CD4-positive, alpha-beta T cell (primary cell): ENCODE measurements at regions not wholly inside any gene's neighbourhood (a gene's known extent, or its start where the extent isn't known, plus 50 kb on each side); places are given as distances from the start of the nearest gene placed in this dataset.

Experiments
- ATAC-seq: fragments of 200-7000 bp; cut with Tn5 transposase; one replicate; pipeline ENCODE4 v1.10.0; 2022; ENCODE audit warnings: mild to moderate bottlenecking; ENCODE audit not compliant: poor library complexity
- CTCF ChIA-PET: fragments of 350-600 bp; sonication (Branson Sonifier 250); formaldehyde crosslinking; loops from one replicate; lab custom pipeline; 2021; ENCODE audit warnings: antibody characterized with exemption, inconsistent platforms; lab: Charles Lee
- POLR2A ChIA-PET: fragments of 350-600 bp; sonication (Branson Sonifier 250); formaldehyde crosslinking; loops from one replicate; lab custom pipeline; 2021; ENCODE audit warnings: antibody characterized with exemption, inconsistent platforms; lab: Charles Lee
- DNase-seq, 14 experiments: peaks; one replicate each; pipeline ENCODE4 v3.0.0-alpha.2; 2013 to 2020; ENCODE audit warnings: mixed read lengths in 2 of 14
- H3K27ac ChIP-seq, 2 donors: one replicate each; pipeline versions ENCODE4 v1.5.1 to v1.7.0; 2013; ENCODE audit warnings: low read length in 2 of 2, low read depth in 1 of 2, mild to moderate bottlenecking in 1 of 2
- H3K27me3 ChIP-seq, 2 experiments: 1 replicate in 1 of 2; 2 replicates in 1 of 2; pipeline versions ENCODE4 v1.6.1 to v1.7.0; 2013; ENCODE audit warnings: low read length in 2 of 2, control low read depth in 1 of 2, mild to moderate bottlenecking in 1 of 2, moderate library complexity in 1 of 2; ENCODE audit not compliant: insufficient read depth in 2 of 2, control insufficient read depth in 1 of 2
- H3K36me3 ChIP-seq: one replicate; pipeline ENCODE4 v1.6.1; 2013; ENCODE audit warnings: low read length, control low read depth; ENCODE audit not compliant: insufficient read depth
- H3K4me1 ChIP-seq: one replicate; pipeline ENCODE4 v1.6.1; 2013; ENCODE audit warnings: low read length, control low read depth; ENCODE audit not compliant: insufficient read depth
- H3K4me3 ChIP-seq: one replicate; pipeline ENCODE4 v1.5.1; 2013; ENCODE audit warnings: mild to moderate bottlenecking, low read length, moderate library complexity
- H3K9me3 ChIP-seq, 2 experiments: 1 replicate in 1 of 2; 2 replicates in 1 of 2; pipeline versions ENCODE4 v1.6.1 to v1.7.0; 2013; ENCODE audit warnings: low read length in 2 of 2, mild to moderate bottlenecking in 2 of 2, control low read depth in 1 of 2, moderate library complexity in 1 of 2; ENCODE audit not compliant: control insufficient read depth in 1 of 2, insufficient read depth in 1 of 2
- H3K27ac Mint-ChIP-seq: one replicate; pipeline ENCODE4 v1.8.0; 2020; ENCODE audit warnings: mixed read lengths
- H3K27me3 Mint-ChIP-seq: one replicate; pipeline ENCODE4 v1.8.0; 2021; ENCODE audit warnings: mixed read lengths
- H3K36me3 Mint-ChIP-seq: one replicate; pipeline ENCODE4 v1.8.0; 2021; ENCODE audit warnings: low read depth, mixed read lengths
- H3K4me1 Mint-ChIP-seq: one replicate; pipeline ENCODE4 v1.8.0; 2021; ENCODE audit warnings: low read depth, mixed read lengths
- H3K4me3 Mint-ChIP-seq: one replicate; pipeline ENCODE4 v1.8.0; 2020; ENCODE audit warnings: mild to moderate bottlenecking, mixed read lengths
- H3K9me3 Mint-ChIP-seq: one replicate; pipeline ENCODE4 v1.8.0; 2020; ENCODE audit warnings: mixed read lengths
- intact Hi-C, 2 experiments: fragments of 100-400 bp; cut with DNase I in 1 of 2; cut with micrococcal nuclease in 1 of 2; formaldehyde crosslinking; loops; one replicate each; pipeline versions ENCODE4 v1.15.1 to v1.9.0; 2023 to 2025; cut with DNase I, micrococcal nuclease
- TF ChIP-seq, protein P1 (sequence below): fragments of 200-600 bp; IDR thresholded peaks from one replicate; pipeline ENCODE4 v1.8.0; 2022; ENCODE audit warnings: antibody characterized with exemption, mild to moderate bottlenecking

DNA sequence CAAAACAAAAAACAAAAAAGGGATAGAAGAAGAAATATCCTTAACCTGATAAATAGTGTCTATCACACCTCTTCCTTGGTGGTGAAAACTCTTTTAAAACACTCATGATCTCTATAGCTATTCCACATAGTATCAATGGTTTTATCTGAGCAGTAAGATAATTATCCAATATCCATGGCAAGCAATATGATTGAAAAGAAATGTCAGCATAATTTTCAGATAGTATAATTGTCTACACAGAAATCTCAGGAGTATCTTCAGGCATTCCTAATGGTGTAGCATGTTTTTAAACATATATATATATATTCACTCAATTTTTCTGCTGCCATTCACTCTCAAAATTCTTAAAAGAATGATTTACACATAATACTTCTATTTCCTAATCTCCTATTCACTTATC, 938.0 kb upstream of the SLC35B3 start:
- ATAC-seq (no peak), DNase-seq (no peak)
- CTCF ChIA-PET = no interaction called here
- no peaks in the 10 kb centered on the region for H3K36me3 ChIP-seq
- no peaks in the 10 kb centered on the region for H3K27me3 Mint-ChIP-seq
- POLR2A ChIA-PET = no interaction called here
- TF ChIP-seq, protein P1, sequence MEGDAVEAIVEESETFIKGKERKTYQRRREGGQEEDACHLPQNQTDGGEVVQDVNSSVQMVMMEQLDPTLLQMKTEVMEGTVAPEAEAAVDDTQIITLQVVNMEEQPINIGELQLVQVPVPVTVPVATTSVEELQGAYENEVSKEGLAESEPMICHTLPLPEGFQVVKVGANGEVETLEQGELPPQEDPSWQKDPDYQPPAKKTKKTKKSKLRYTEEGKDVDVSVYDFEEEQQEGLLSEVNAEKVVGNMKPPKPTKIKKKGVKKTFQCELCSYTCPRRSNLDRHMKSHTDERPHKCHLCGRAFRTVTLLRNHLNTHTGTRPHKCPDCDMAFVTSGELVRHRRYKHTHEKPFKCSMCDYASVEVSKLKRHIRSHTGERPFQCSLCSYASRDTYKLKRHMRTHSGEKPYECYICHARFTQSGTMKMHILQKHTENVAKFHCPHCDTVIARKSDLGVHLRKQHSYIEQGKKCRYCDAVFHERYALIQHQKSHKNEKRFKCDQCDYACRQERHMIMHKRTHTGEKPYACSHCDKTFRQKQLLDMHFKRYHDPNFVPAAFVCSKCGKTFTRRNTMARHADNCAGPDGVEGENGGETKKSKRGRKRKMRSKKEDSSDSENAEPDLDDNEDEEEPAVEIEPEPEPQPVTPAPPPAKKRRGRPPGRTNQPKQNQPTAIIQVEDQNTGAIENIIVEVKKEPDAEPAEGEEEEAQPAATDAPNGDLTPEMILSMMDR = no peak
- no peaks in the 10 kb centered on the region for H3K9me3 Mint-ChIP-seq
- H3K4me3 ChIP-seq = no peak overlapping the region
- no peaks in the 10 kb centered on the region for H3K36me3 Mint-ChIP-seq
- H3K27me3 ChIP-seq = no peaks in the 10 kb centered on the region
- no peaks in the 10 kb centered on the region for H3K9me3 ChIP-seq
- intact Hi-C loops = no loop called here
- no peaks in the 10 kb centered on the region for H3K4me1 Mint-ChIP-seq
- H3K27ac Mint-ChIP-seq = no peak overlapping the region
- no peak overlapping the region for H3K27ac ChIP-seq
- H3K4me1 ChIP-seq = no peaks in the 10 kb centered on the region
- H3K4me3 Mint-ChIP-seq = no peak overlapping the region

DNA sequence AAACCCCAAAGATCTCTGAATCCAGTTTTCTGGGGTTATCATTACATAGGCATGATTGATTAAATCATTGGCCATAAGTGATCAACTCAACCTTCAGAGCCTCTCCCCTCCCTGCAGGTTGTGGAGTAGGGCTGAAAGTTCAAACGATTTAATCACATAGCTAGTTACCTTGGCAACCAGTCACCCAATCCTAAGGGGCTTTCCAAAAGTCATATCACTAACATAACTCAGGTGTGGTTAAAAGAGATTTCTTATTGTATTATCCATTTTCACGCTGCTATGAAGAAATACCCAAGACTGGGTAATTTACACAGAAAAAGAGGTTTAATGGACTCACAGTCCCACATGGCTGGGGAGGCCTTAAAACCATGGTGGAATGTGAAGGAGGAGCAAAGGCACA, 935.1 kb upstream of the SLC35B3 start:
- no peaks in the 10 kb centered on the region for H3K4me1 ChIP-seq
- TF ChIP-seq, protein P1 = no peak
- ChIA-PET POLR2A (no interaction called here), CTCF (no interaction called here)
- H3K4me3 ChIP-seq = no peak overlapping the region
- no peaks in the 10 kb centered on the region for H3K36me3 ChIP-seq
- Mint-ChIP-seq H3K36me3 (no peaks in the 10 kb centered on the region), H3K4me1 (no peaks in the 10 kb centered on the region), H3K27me3 (no peaks in the 10 kb centered on the region), H3K27ac (no peak overlapping the region), H3K9me3 (no peaks in the 10 kb centered on the region), H3K4me3 (no peak overlapping the region)
- no peaks in the 10 kb centered on the region for H3K27me3 ChIP-seq
- intact Hi-C loops = no loop called here
- DNase-seq (no peak), ATAC-seq (no peak)
- H3K9me3 ChIP-seq = no peaks in the 10 kb centered on the region
- H3K27ac ChIP-seq = no peak overlapping the region

DNA sequence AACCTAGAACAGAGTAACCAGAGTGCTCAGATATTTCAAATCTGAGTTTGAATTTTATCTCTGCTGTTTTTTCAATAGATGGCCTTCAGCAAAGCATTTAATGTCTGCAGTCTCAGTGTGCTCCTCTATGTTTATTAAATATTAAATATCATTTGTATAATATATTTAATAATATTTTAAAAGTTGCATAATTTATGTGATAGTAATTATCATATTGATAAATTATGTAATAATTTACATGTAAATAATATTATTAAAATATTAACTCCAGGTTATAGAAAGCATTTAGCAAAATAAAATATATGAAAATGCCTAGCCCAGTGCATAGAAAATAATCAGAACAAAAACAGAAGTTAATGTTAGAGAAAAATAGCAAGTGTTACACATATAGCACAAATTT, 930.0 kb upstream of the SLC35B3 start:
- Mint-ChIP-seq H3K4me1 (no peaks in the 10 kb centered on the region), H3K27ac (no peak overlapping the region), H3K9me3 (peaks cover 4% of the 10 kb centered on the region), H3K4me3 (no peak overlapping the region), H3K36me3 (no peaks in the 10 kb centered on the region), H3K27me3 (no peaks in the 10 kb centered on the region)
- DNase-seq (no peak), ATAC-seq (no peak)
- Histone ChIP-seq H3K9me3 (no peaks in the 10 kb centered on the region), H3K27ac (no peak overlapping the region), H3K4me1 (no peaks in the 10 kb centered on the region), H3K36me3 (no peaks in the 10 kb centered on the region), H3K27me3 (no peaks in the 10 kb centered on the region), H3K4me3 (no peak overlapping the region)
- TF ChIP-seq, protein P1 = no peak
- intact Hi-C loops = no loop called here
- ChIA-PET POLR2A (no interaction called here), CTCF (no interaction called here)
